ENCODE measurements at regions not wholly inside any gene's neighbourhood (a gene's known extent, or its start where the extent isn't known, plus 50 kb on each side); places are given as distances from the start of the nearest gene placed in this dataset.
"Not testable (repeated sequence)": the region's sequence is repeated elsewhere in the genome, so short reads cannot be mapped to it uniquely, and the experiment has no call there.

- Histone ChIP-seq H3K36me3 (no peaks in the 10 kb centered on the region), H3K9me3 (no peaks in the 10 kb centered on the region), H3K27ac (no peak overlapping the region), H3K27me3 (no peaks in the 10 kb centered on the region), H3K4me3 (no peak overlapping the region), H3K4me1 (no peaks in the 10 kb centered on the region)
- TF ChIP-seq CTCF (IDR thresholded peaks at IDR 0.05): no peak
- no peak for TF ChIP-seq POLR2A (IDR thresholded peaks at IDR 0.05)
- DNase-seq: no peak
- intact Hi-C loops (cut with DNase I; ENCODE audit: low total_unique reads): no loop called here
Observed at GRCh38 chr2:52475590-52475989, 1292.0 kb upstream of the CHAC2 start.

DNA sequence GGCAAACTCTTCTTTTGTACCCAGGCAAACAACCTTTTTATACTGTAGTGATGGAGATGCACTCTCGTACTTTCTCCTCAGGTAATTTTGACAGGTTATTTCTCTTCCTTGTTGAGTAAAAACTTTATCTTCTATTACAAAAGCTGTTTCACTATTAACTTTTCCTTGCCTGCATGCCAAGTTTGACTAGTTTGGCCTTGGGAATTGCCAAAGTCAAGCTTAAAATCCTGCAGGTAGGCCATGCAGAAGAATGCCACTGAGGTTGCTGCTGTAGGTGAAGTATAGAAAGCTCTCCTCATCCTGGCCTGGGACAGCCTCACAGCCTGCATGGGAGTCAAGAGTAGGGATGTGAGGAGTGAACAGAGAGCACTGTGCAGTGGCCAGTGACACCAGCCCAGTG lies 1293.5 kb upstream of the CHAC2 start:
- H3K9me3 ChIP-seq: no peaks in the 10 kb centered on the region
- no peak overlapping the region for H3K27ac ChIP-seq
- no peak for DNase-seq
- H3K4me1 ChIP-seq: no peaks in the 10 kb centered on the region
- H3K36me3 ChIP-seq: no peaks in the 10 kb centered on the region
- intact Hi-C loops (cut with DNase I; ENCODE audit: low total_unique reads): no loop called here
- no peaks in the 10 kb centered on the region for H3K27me3 ChIP-seq
- TF ChIP-seq CTCF (IDR thresholded peaks at IDR 0.05) (no peak), POLR2A (IDR thresholded peaks at IDR 0.05) (no peak)
- H3K4me3 ChIP-seq: no peak overlapping the region

DNA sequence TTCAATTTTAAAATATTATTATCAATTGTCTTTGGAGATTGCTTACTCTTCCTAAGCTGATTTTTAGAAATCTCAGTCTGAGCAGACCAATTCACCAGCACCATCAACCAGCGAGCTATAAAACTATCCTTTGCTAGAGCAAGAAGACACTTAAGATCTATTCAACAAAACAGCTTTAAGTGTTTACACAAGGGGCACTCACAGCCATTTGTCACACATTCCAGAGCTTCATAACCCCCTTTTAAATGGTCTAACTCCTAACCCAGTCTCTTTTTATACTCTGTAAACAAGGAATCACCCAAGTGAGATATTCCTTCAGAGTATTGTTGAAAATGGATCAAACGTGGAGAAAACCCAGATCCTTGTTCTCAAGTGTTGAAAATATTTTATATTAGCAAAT lies 1294.1 kb upstream of the CHAC2 start:
- TF ChIP-seq CTCF (IDR thresholded peaks at IDR 0.05) (no peak), POLR2A (IDR thresholded peaks at IDR 0.05) (no peak)
- H3K4me3 ChIP-seq: no peak overlapping the region
- H3K9me3 ChIP-seq: no peaks in the 10 kb centered on the region
- no peaks in the 10 kb centered on the region for H3K27me3 ChIP-seq
- H3K4me1 ChIP-seq: no peaks in the 10 kb centered on the region
- no peak for DNase-seq
- H3K36me3 ChIP-seq: no peaks in the 10 kb centered on the region
- no peak overlapping the region for H3K27ac ChIP-seq
- intact Hi-C loops (cut with DNase I; ENCODE audit: low total_unique reads): no loop called here

- H3K27ac ChIP-seq; DNase-seq; H3K9me3 ChIP-seq; H3K4me3 ChIP-seq; H3K4me1 ChIP-seq; H3K27me3 ChIP-seq; intact Hi-C loops (cut with DNase I; ENCODE audit: low total_unique reads); H3K36me3 ChIP-seq: not testable (repeated sequence)
Observed at GRCh38 chr2:52470457-52470856, 1297.1 kb upstream of the CHAC2 start.

DNA sequence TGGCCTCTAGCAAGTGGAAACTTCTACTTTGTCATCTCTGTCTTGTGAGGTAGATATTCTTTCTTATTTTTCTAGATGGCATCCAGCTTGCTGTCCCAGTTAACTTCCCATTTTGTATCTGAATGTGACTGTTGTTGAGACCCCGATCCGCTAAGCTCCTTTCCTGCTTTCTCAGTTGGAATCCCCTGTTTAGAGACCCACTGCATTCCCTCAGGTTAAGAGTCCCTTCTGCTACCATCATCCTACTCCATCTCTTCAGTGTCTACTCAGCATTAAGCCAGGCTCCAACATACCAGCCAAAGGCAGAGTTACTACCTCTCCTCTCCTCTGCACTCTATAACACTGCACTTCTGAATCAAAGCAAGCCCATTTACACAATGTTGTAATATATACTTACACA lies 1300.4 kb upstream of the CHAC2 start:
- H3K27me3 ChIP-seq: no peaks in the 10 kb centered on the region

More for the DNA sequence above, 1300.4 kb upstream of the CHAC2 start:
- no peaks in the 10 kb centered on the region for H3K4me1 ChIP-seq
- H3K9me3 ChIP-seq: no peaks in the 10 kb centered on the region
- intact Hi-C loops (cut with DNase I; ENCODE audit: low total_unique reads): no loop called here
- TF ChIP-seq CTCF (IDR thresholded peaks at IDR 0.05) (no peak), POLR2A (IDR thresholded peaks at IDR 0.05) (no peak)
- no peak overlapping the region for H3K27ac ChIP-seq
- H3K4me3 ChIP-seq: no peak overlapping the region
- DNase-seq: no peak
- H3K36me3 ChIP-seq: no peaks in the 10 kb centered on the region
